Heart left ventricle (tissue), 16 donors: ENCODE measurements at regions not wholly inside any gene's neighbourhood (a gene's known extent, or its start where the extent isn't known, plus 50 kb on each side); places are given as distances from the start of the nearest gene placed in this dataset.

Source experiments
- ATAC-seq, 4 donors: fragments of 200-7000 bp; cut with Tn5 transposase; one replicate each; pipeline ENCODE4 v1.9.1; 2020 to 2022; ENCODE audit warnings: moderate library complexity in 4 of 4, mild to moderate bottlenecking in 3 of 4, moderate number of reproducible peaks in 1 of 4
- DNase-seq, 5 donors: peaks; one replicate each; pipeline ENCODE4 v3.0.0-alpha.2; 2020
- H3K27ac ChIP-seq, 12 donors: fragments of 200-600 bp; sonication (generic) in 4 of 12; one replicate each; pipeline versions ENCODE4 v1.5.0 to v1.8.0; 2016 to 2022; ENCODE audit warnings: mild to moderate bottlenecking in 2 of 12
- H3K27me3 ChIP-seq, 9 donors: fragments of 200-600 bp; sonication (generic) in 2 of 9; one replicate each; pipeline versions ENCODE4 v1.5.1 to v1.8.0; 2016 to 2022; ENCODE audit warnings: mild to moderate bottlenecking in 3 of 9
- H3K36me3 ChIP-seq, 9 donors: fragments of 200-600 bp; sonication (generic) in 2 of 9; one replicate each; pipeline versions ENCODE4 v1.5.0 to v1.8.0; 2018 to 2022; ENCODE audit warnings: mild to moderate bottlenecking in 2 of 9
- H3K4me1 ChIP-seq, 12 donors: fragments of 200-600 bp; sonication (generic) in 4 of 12; one replicate each; pipeline versions ENCODE4 v1.5.0 to v1.8.0; 2016 to 2022; ENCODE audit warnings: mild to moderate bottlenecking in 3 of 12
- H3K4me3 ChIP-seq, 12 donors: fragments of 200-600 bp; sonication (generic) in 4 of 12; one replicate each; pipeline versions ENCODE4 v1.5.0 to v1.8.0; 2017 to 2022; ENCODE audit warnings: mild to moderate bottlenecking in 9 of 12, moderate library complexity in 4 of 12
- H3K9me3 ChIP-seq, 12 donors: fragments of 200-600 bp; sonication (generic) in 4 of 12; one replicate each; pipeline versions ENCODE4 v1.5.0 to v1.8.0; 2016 to 2022; ENCODE audit warnings: mild to moderate bottlenecking in 1 of 12
- POLR2A ChIP-seq, 2 donors: fragments of 450-650 bp; IDR thresholded peaks; one replicate each; pipeline ENCODE4 v1.6.1; 2017; ENCODE audit warnings: antibody characterized with exemption in 2 of 2, mild to moderate bottlenecking in 2 of 2, moderate library complexity in 2 of 2
- WGBS, 4 donors: extraction: QIAGEN DNeasy Blood & Tissue Kit in 2 of 4; methylation state at CpG; one replicate each; pipeline versions ENCODE4 v1.1.5 to v1.1.7; 2013 to 2018; 5-methylcytosine and 5-hydroxymethylcytosine counted together
- intact Hi-C, 10 donors: fragments of 100-400 bp; cut with DNase I; formaldehyde crosslinking; loops; one replicate each; pipeline versions ENCODE4 v1.11.1 to v1.14.2; 2022
- TF ChIP-seq, protein P1 (sequence below), 12 donors: fragments of 200-600 bp; sonication (generic) in 4 of 12; IDR thresholded peaks; one replicate each; pipeline versions ENCODE4 v1.5.0 to v1.8.0; 2018 to 2022; ENCODE audit warnings: antibody characterized with exemption in 12 of 12, mild to moderate bottlenecking in 5 of 12
- donor health status: ischemic (EF 13 %, LVEDD 7.1; RV severe dilation, severe dysfunction).
- donor health status: healthy with polysubstance abuse.
- donor health status: DM: no; HTN: yes; CAD: no.
- donor health status: DM: no; HTN: no; CAD: no.
- donor health status: ischemic (EF 25% LVEDD 6.9; RV normal size, moderate dysfunction).
- donor health status: ischemic (EF 25% LVEDD 5.7; RV mildly dilated, moderate dysfunction).
- donor health status: healthy.
- donor health status: DM: yes; HTN: yes; CAD: no.
- donor health status: ischemic (EF 35%, LVEDD 5.7; RV mildly dilated, moderate dysfunction).
- donor health status: nonischemic (EF 11% LVEDD 7.7; RV severe dilation, severe dysfunction).
- donor health status: DM: yes; HTN: yes; CAD: no.
- donor health status: PGD.
- donor health status: ischemic (EF 29% LVEDD 5.4; RV normal size, mild dysfunction).
- donor health status: nonischemic (EF 23%, LVEDD 6.1; RV moderate dilation, normal function).

DNA sequence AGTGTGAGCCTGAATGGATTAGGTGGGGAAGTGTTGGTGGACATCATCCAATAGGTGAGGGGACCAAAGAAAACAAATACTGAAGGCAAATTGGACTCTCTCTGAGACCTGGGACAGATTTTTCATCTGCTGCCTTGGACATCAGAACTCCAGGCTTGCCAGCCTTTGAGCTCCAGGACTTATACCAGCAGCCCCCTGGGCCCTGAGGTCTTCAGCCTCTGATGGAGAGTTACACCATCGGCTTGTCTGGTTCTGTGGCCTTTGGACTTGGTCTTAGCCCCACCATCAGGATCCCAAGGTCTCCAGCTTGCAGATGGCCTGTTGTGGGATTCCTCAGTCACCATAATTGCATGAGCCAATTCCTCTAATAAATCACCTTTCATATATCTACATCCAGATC is 80.8 kb upstream of the SLC8A3 start:
- H3K4me3 ChIP-seq = no peak overlapping the region
- 50 to 100% (median 86%) methylated on average over 1 of the region's 1 CpG for WGBS, 4 donors
- no peak for TF ChIP-seq POLR2A (IDR thresholded peaks at IDR 0.05)
- TF ChIP-seq, protein P1, sequence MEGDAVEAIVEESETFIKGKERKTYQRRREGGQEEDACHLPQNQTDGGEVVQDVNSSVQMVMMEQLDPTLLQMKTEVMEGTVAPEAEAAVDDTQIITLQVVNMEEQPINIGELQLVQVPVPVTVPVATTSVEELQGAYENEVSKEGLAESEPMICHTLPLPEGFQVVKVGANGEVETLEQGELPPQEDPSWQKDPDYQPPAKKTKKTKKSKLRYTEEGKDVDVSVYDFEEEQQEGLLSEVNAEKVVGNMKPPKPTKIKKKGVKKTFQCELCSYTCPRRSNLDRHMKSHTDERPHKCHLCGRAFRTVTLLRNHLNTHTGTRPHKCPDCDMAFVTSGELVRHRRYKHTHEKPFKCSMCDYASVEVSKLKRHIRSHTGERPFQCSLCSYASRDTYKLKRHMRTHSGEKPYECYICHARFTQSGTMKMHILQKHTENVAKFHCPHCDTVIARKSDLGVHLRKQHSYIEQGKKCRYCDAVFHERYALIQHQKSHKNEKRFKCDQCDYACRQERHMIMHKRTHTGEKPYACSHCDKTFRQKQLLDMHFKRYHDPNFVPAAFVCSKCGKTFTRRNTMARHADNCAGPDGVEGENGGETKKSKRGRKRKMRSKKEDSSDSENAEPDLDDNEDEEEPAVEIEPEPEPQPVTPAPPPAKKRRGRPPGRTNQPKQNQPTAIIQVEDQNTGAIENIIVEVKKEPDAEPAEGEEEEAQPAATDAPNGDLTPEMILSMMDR (IDR thresholded peaks at IDR 0.05) = no peak
- DNase-seq (no peak), ATAC-seq (no peak)
- peaks cover 0 to 6% (median 0%) of the 10 kb centered on the region in 9 donors for H3K27me3 ChIP-seq
- intact Hi-C loops = no loop called here
- no peaks in the 10 kb centered on the region for H3K4me1 ChIP-seq
- no peaks in the 10 kb centered on the region for H3K9me3 ChIP-seq
- H3K36me3 ChIP-seq = no peaks in the 10 kb centered on the region
- H3K27ac ChIP-seq = no peak overlapping the region

DNA sequence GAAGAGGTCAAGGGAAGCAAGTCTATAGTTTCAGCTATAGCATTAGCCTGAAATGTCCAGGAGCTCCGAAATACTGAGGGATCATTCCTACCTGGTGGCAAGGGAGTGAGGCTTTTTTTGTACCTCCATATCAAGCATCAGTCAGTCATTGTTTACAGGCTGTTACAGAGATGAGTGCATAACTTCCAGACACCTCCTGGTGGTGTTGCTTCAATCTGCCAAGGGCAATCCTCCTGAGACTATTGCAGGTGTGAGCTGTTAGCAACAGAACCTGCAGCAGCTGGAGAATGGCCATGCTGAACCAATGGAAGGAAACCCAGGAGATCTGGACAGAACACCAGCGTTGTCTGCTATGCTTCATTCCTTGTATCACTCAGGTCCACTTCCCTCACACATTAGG is 80.0 kb upstream of the SLC8A3 start:
- Histone ChIP-seq H3K4me1 (no peaks in the 10 kb centered on the region), H3K36me3 (no peaks in the 10 kb centered on the region), H3K4me3 (no peak overlapping the region), H3K9me3 (no peaks in the 10 kb centered on the region), H3K27me3 (peaks cover 0 to 6% (median 0%) of the 10 kb centered on the region in 9 donors), H3K27ac (no peak overlapping the region)
- ATAC-seq (no peak), DNase-seq (no peak)
- TF ChIP-seq, protein P1 (IDR thresholded peaks at IDR 0.05) = no peak
- TF ChIP-seq POLR2A (IDR thresholded peaks at IDR 0.05) = no peak
- 67 to 79% (median 73%) methylated on average over 2 of the region's 2 CpGs for WGBS, 4 donors
- intact Hi-C loops = no loop called here

DNA sequence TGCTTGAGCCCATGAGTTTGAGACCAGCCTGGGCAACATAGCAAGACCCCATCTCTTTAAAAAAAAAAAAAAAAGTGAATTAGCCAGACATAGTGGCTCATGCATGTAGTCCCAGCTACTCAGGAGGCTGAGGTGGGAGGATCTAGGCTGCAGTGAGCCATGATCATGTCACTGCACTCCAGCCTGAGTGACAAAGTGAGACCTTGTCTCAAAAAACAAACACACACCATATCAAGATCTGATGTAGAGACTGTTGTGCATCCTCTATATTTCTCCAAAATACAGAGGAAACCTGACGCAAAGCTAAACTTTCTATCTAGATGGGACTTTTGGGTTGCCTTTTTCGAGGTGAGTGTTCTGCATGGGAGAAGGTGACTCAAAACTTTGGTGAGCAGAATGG is 77.4 kb upstream of the SLC8A3 start:
- Histone ChIP-seq H3K4me1 (no peaks in the 10 kb centered on the region), H3K27ac (no peak overlapping the region), H3K36me3 (no peaks in the 10 kb centered on the region), H3K4me3 (no peak overlapping the region), H3K9me3 (no peaks in the 10 kb centered on the region), H3K27me3 (peaks cover 0 to 7% (median 0%) of the 10 kb centered on the region in 9 donors)
- DNase-seq (no peak), ATAC-seq (no peak)
- 79 to 90% (median 89%) methylated on average over 2 of the region's 2 CpGs for WGBS, 4 donors
- no peak for TF ChIP-seq POLR2A (IDR thresholded peaks at IDR 0.05)
- TF ChIP-seq, protein P1 (IDR thresholded peaks at IDR 0.05) = no peak
- intact Hi-C loops = no loop called here

DNA sequence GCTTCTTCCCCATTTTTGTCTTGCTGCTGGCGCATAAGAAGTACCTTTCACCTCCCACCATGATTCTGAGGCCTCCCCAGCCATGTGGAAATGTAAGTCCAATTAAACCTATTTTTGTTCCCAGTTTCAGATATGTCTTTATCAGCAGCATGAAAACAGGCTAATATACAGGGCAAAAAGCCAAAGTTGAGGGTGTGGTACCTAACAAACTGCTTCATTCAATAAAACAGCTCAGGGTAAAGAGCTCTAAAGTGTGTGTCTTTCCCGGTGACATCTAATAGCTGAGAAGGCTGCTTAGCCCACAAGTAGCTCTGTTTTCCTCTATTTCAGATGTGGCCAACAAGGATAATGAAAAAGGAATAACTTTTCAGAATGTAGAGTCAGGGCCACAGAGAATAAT is 76.7 kb upstream of the SLC8A3 start:
- peaks cover 0 to 7% (median 0%) of the 10 kb centered on the region in 9 donors for H3K27me3 ChIP-seq
- TF ChIP-seq POLR2A (IDR thresholded peaks at IDR 0.05) = no peak
- TF ChIP-seq, protein P1 (IDR thresholded peaks at IDR 0.05) = no peak
- intact Hi-C loops = no loop called here
- no peak overlapping the region for H3K27ac ChIP-seq
- H3K4me3 ChIP-seq = no peak overlapping the region
- H3K36me3 ChIP-seq = no peaks in the 10 kb centered on the region
- DNase-seq = no peak
- no peak for ATAC-seq
- 71 to 87% (median 78%) methylated on average over 2 of the region's 2 CpGs for WGBS, 4 donors
- H3K4me1 ChIP-seq = no peaks in the 10 kb centered on the region
- no peaks in the 10 kb centered on the region for H3K9me3 ChIP-seq
